Transverse colon (tissue), 4 donors: ENCODE measurements at regions not wholly inside any gene's neighbourhood (a gene's known extent, or its start where the extent isn't known, plus 50 kb on each side); places are given as distances from the start of the nearest gene placed in this dataset.

Experiments used
- DNase-seq: peaks from one replicate; pipeline ENCODE4 v3.0.0-alpha.2; 2019
- H3K27ac ChIP-seq, 4 donors: fragments of 200-600 bp; sonication (generic); 2 replicates each; pipeline ENCODE4 v1.5.1; 2016 to 2018; ENCODE audit warnings: inconsistent platforms in 4 of 4
- H3K27me3 ChIP-seq: fragments of 200-600 bp; sonication (generic); 2 replicates; pipeline ENCODE4 v1.5.1; 2017; ENCODE audit warnings: inconsistent platforms
- H3K36me3 ChIP-seq, 4 donors: fragments of 200-600 bp; sonication (generic); 2 replicates each; pipeline ENCODE4 v1.5.1; 2017 to 2019; ENCODE audit warnings: inconsistent platforms in 4 of 4
- H3K4me1 ChIP-seq, 4 donors: fragments of 200-600 bp; sonication (generic); 2 replicates each; pipeline ENCODE4 v1.5.1; 2017 to 2020; ENCODE audit warnings: inconsistent platforms in 4 of 4
- H3K4me3 ChIP-seq, 4 donors: fragments of 200-600 bp; sonication (generic); 1 replicate in 1 of 4; 2 replicates in 3 of 4; pipeline versions ENCODE4 v1.5.1 to v1.6.1; 2017 to 2019; ENCODE audit warnings: inconsistent platforms in 4 of 4
- H3K9me3 ChIP-seq, 2 donors: fragments of 200-600 bp; sonication (generic); 2 replicates each; pipeline ENCODE4 v1.5.1; 2017 to 2019; ENCODE audit warnings: inconsistent platforms in 2 of 2
- CTCF ChIP-seq, 5 experiments: fragments of 200-600 bp in 3 of 5; fragments of 450-650 bp in 2 of 5; sonication (generic) in 3 of 5; IDR thresholded peaks; 1 replicate in 2 of 5; 2 replicates in 3 of 5; pipeline ENCODE4 v1.5.1; 2016 to 2017; ENCODE audit warnings: antibody characterized with exemption in 5 of 5, inconsistent platforms in 3 of 5, mild to moderate bottlenecking in 2 of 5, moderate library complexity in 1 of 5
- EP300 ChIP-seq: sonication (generic); formaldehyde crosslinking; IDR thresholded peaks from one replicate; pipeline ENCODE4 v1.6.1; 2017; ENCODE audit warnings: antibody characterized with exemption, low read depth
- POLR2A ChIP-seq: fragments of 450-650 bp; IDR thresholded peaks from one replicate; pipeline ENCODE4 v1.6.1; 2016; ENCODE audit warnings: antibody characterized with exemption, mild to moderate bottlenecking, moderate library complexity
- POLR2AphosphoS5 ChIP-seq, 3 donors: sonication (generic); formaldehyde crosslinking; IDR thresholded peaks; one replicate each; pipeline ENCODE4 v1.6.1; 2016; ENCODE audit warnings: antibody characterized with exemption in 3 of 3
- WGBS, 2 donors: methylation state at CpG; one replicate each; pipeline ENCODE4 v1.1.5; 2018; ENCODE audit warnings: low coverage in 1 of 2; 5-methylcytosine and 5-hydroxymethylcytosine counted together
- in situ Hi-C, 4 donors: fragments of 200-750 bp; cut with MboI; loops; one replicate each; pipeline versions ENCODE4 v1.15.0 to v1.15.1; 2017; ENCODE audit warnings: low sequenced_read_pairs in 3 of 4, low pct_ligation_motif_present in 1 of 4, low pct_unique_long_range_greater_than_20kb in 1 of 4
- intact Hi-C: fragments of 100-400 bp; cut with DNase I; formaldehyde crosslinking; loops from one replicate; pipeline ENCODE4 v1.15.1; 2023; ENCODE audit warnings: low total_unique reads

- Histone ChIP-seq H3K4me1 (no peaks in the 10 kb centered on the region), H3K36me3 (no peaks in the 10 kb centered on the region), H3K9me3 (no peaks in the 10 kb centered on the region), H3K27me3 (no peaks in the 10 kb centered on the region), H3K4me3 (no peak overlapping the region), H3K27ac (no peak overlapping the region)
- in situ Hi-C loops (no loop called here), intact Hi-C loops (no loop called here)
- DNase-seq = no peak
- WGBS, 2 donors = 70 to 73% methylated on average over 4 to 5 of the region's 5 CpGs
- TF ChIP-seq CTCF (IDR thresholded peaks at IDR 0.05) = no peak
- no peak for TF ChIP-seq POLR2A
- no peak for TF ChIP-seq POLR2AphosphoS5 (IDR thresholded peaks at IDR 0.05)
- TF ChIP-seq EP300 = no peak
Observed at GRCh38 chr6:114418304-114418972, 75.6 kb upstream of the HS3ST5 start.

GRCh38 chr6:114407426-114408035 lies 64.7 kb upstream of the HS3ST5 start:
- TF ChIP-seq POLR2A = no peak
- no peak for TF ChIP-seq POLR2AphosphoS5 (IDR thresholded peaks at IDR 0.05)
- no peak for TF ChIP-seq CTCF (IDR thresholded peaks at IDR 0.05)
- TF ChIP-seq EP300 = no peak

DNA sequence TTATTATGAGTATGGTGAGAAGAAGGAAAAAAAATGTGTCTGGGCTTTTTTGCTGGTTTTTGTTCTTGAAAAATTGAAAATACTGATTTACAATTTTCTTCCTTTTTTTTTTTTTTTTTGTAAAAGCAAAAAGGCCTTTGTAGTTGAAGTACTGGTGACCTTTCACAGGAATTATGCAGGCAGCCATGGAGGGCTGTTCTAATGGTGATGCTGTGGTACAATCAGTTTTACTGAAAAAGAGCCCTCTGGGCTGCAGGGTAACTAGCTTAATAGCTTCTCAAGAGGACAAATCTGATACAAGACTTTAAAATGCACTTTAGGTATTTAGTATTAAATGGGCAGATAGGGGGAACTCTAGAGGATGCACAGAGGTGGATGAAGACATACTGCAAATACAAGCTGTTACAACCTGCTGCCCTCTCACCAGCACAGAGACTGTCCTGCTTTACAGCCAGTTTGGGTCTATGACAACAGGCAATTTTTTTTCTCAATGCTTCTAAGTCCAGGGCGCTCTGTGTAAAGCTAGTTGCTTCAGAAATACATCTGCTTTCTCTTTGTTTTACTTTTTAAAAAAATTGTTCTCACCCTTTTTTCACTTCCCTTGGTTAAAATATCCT lies 61.6 kb upstream of the HS3ST5 start:
- no peaks in the 10 kb centered on the region for H3K27me3 ChIP-seq
- no peaks in the 10 kb centered on the region for H3K9me3 ChIP-seq
- in situ Hi-C loops = no loop called here
- H3K27ac ChIP-seq = no peak overlapping the region
- TF ChIP-seq CTCF (IDR thresholded peaks at IDR 0.05) (no peak), POLR2A (no peak), EP300 (no peak), POLR2AphosphoS5 (IDR thresholded peaks at IDR 0.05) (no peak)
- 75 to 89% methylated on average over 1 of the region's 1 CpG for WGBS, 2 donors
- DNase-seq = no peak
- intact Hi-C loops = no loop called here
- no peaks in the 10 kb centered on the region for H3K4me1 ChIP-seq
- no peaks in the 10 kb centered on the region for H3K36me3 ChIP-seq
- no peak overlapping the region for H3K4me3 ChIP-seq

More at GRCh38 chr6:114407426-114408035, 64.7 kb upstream of the HS3ST5 start:
- Histone ChIP-seq H3K4me1 (no peaks in the 10 kb centered on the region), H3K27ac (no peak overlapping the region), H3K36me3 (no peaks in the 10 kb centered on the region), H3K4me3 (no peak overlapping the region), H3K27me3 (no peaks in the 10 kb centered on the region), H3K9me3 (no peaks in the 10 kb centered on the region)
- WGBS, 2 donors = 67 to 76% methylated on average over 5 to 6 of the region's 6 CpGs
- intact Hi-C loops (no loop called here), in situ Hi-C loops (no loop called here)
- DNase-seq = no peak

DNA sequence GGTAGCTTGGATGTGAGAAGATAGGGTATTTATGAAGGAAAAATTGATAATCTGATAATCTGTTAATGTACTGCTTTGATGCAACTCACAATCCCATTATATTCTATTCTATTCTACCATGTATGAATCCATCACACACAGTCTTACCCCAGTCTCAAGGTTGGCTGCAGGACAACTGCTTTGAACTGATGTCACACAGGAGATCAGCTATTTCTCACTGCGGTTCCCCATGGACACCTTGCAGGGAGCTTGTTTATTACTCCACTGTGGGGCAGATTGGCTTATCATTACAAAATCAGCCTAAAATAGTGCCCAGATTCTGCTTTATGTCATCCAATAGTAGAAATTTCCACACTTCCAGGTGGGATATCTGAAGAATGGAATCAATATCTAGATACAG lies 61.0 kb upstream of the HS3ST5 start:
- no peak for TF ChIP-seq POLR2AphosphoS5 (IDR thresholded peaks at IDR 0.05)
- TF ChIP-seq POLR2A = no peak
- TF ChIP-seq CTCF (IDR thresholded peaks at IDR 0.05) = no peak
- no peak for TF ChIP-seq EP300
- H3K4me3 ChIP-seq = no peak overlapping the region
- no peaks in the 10 kb centered on the region for H3K27me3 ChIP-seq
- no peaks in the 10 kb centered on the region for H3K9me3 ChIP-seq
- intact Hi-C loops = no loop called here
- in situ Hi-C loops = no loop called here
- H3K4me1 ChIP-seq = no peaks in the 10 kb centered on the region
- no peak overlapping the region for H3K27ac ChIP-seq
- H3K36me3 ChIP-seq = no peaks in the 10 kb centered on the region
- WGBS, 2 donors = 88 to 90% methylated on average over 1 of the region's 1 CpG
- DNase-seq = no peak
